ENCODE measurements at regions not wholly inside any gene's neighbourhood (a gene's known extent, or its start where the extent isn't known, plus 50 kb on each side); places are given as distances from the start of the nearest gene placed in this dataset.

- no peaks in the 10 kb centered on the region for H3K36me3 Mint-ChIP-seq
- peaks cover 12% of the 10 kb centered on the region for H3K27me3 Mint-ChIP-seq
- H3K4me1 Mint-ChIP-seq = no peaks in the 10 kb centered on the region
- H3K4me3 Mint-ChIP-seq = no peak overlapping the region
- CTCF ChIA-PET = interaction anchor here (3.1 to 3.4 kb wide), 2 partner anchors 213 to 231 kb away, joined by 10 to 19 read pairs; no protein-coding TSS in a partner anchor
- no peak overlapping the region for H3K27ac Mint-ChIP-seq
- H3K9me3 Mint-ChIP-seq = no peaks in the 10 kb centered on the region
- no peak for DNase-seq
Observed at GRCh38 chr14:60563113-60563512, 54.2 kb downstream of the SIX6 start.

GRCh38 chr14:60565211-60565610 is 56.3 kb downstream of the SIX6 start:
- Mint-ChIP-seq H3K27ac (no peak overlapping the region), H3K9me3 (no peaks in the 10 kb centered on the region), H3K4me1 (no peaks in the 10 kb centered on the region), H3K36me3 (no peaks in the 10 kb centered on the region), H3K4me3 (no peak overlapping the region), H3K27me3 (peaks cover 12% of the 10 kb centered on the region)
- CTCF ChIA-PET = interaction anchor here (0.6 to 0.7 kb wide), 2 partner anchors 89 to 692 kb away, joined by 3 read pairs; no protein-coding TSS in a partner anchor
- no peak for DNase-seq

GRCh38 chr14:60566101-60566500 is 57.2 kb downstream of the SIX6 start:
- Mint-ChIP-seq H3K36me3 (no peaks in the 10 kb centered on the region), H3K4me1 (no peaks in the 10 kb centered on the region), H3K27me3 (peaks cover 12% of the 10 kb centered on the region), H3K4me3 (no peak overlapping the region), H3K9me3 (no peaks in the 10 kb centered on the region), H3K27ac (no peak overlapping the region)
- DNase-seq = no peak
- CTCF ChIA-PET = no interaction called here

- Mint-ChIP-seq H3K27me3 (peaks cover 5% of the 10 kb centered on the region), H3K36me3 (no peaks in the 10 kb centered on the region), H3K27ac (no peak overlapping the region), H3K4me3 (no peak overlapping the region), H3K9me3 (no peaks in the 10 kb centered on the region), H3K4me1 (no peaks in the 10 kb centered on the region)
- CTCF ChIA-PET = no interaction called here
- no peak for DNase-seq
Observed at GRCh38 chr14:60573943-60574495, 65.1 kb downstream of the SIX6 start.

- H3K9me3 Mint-ChIP-seq = no peaks in the 10 kb centered on the region
- CTCF ChIA-PET = no interaction called here
- H3K27ac Mint-ChIP-seq = no peak overlapping the region
- H3K4me1 Mint-ChIP-seq = no peaks in the 10 kb centered on the region
- H3K36me3 Mint-ChIP-seq = no peaks in the 10 kb centered on the region
- no peak for DNase-seq
- peaks cover 9% of the 10 kb centered on the region for H3K27me3 Mint-ChIP-seq
- no peak overlapping the region for H3K4me3 Mint-ChIP-seq
Observed at GRCh38 chr14:60575008-60575407, 66.1 kb downstream of the SIX6 start.

GRCh38 chr14:60585676-60586075 is 63.6 kb downstream of the SIX1 start:
- Mint-ChIP-seq H3K4me1 (no peaks in the 10 kb centered on the region), H3K4me3 (no peak overlapping the region), H3K36me3 (no peaks in the 10 kb centered on the region), H3K9me3 (no peaks in the 10 kb centered on the region), H3K27ac (no peak overlapping the region), H3K27me3 (peaks cover 11% of the 10 kb centered on the region)
- DNase-seq = no peak
- CTCF ChIA-PET = no interaction called here

- Mint-ChIP-seq H3K9me3 (no peaks in the 10 kb centered on the region), H3K4me1 (no peaks in the 10 kb centered on the region), H3K4me3 (no peak overlapping the region), H3K27ac (no peak overlapping the region), H3K27me3 (peaks cover 11% of the 10 kb centered on the region), H3K36me3 (no peaks in the 10 kb centered on the region)
- DNase-seq = no peak
- CTCF ChIA-PET = no interaction called here
Observed at GRCh38 chr14:60589442-60589841, 59.8 kb downstream of the SIX1 start.

GRCh38 chr14:60590991-60591414 is 58.3 kb downstream of the SIX1 start:
- Mint-ChIP-seq H3K27ac (no peak overlapping the region), H3K36me3 (no peaks in the 10 kb centered on the region), H3K27me3 (peaks cover 10% of the 10 kb centered on the region), H3K4me3 (no peak overlapping the region), H3K4me1 (no peaks in the 10 kb centered on the region), H3K9me3 (no peaks in the 10 kb centered on the region)
- DNase-seq = no peak
- CTCF ChIA-PET = no interaction called here

All from activated naive CD4-positive, alpha-beta T cell treated with anti-CD3 and anti-CD28 coated beads, Interleukin-2, amount 10 ng/mL, durations not matched to agents 7 days and 5 days (primary cell).